Adrenal gland (tissue), 9 donors: ENCODE measurements at regions not wholly inside any gene's neighbourhood (a gene's known extent, or its start where the extent isn't known, plus 50 kb on each side); places are given as distances from the start of the nearest gene placed in this dataset.

Experiments used
- DNase-seq, 7 donors: peaks; one replicate each; pipeline ENCODE4 v3.0.0-alpha.2; 2019 to 2020
- H3K27ac ChIP-seq, 5 donors: fragments of 200-600 bp; sonication (generic) in 4 of 5; 1 replicate in 3 of 5; 2 replicates in 2 of 5; pipeline versions ENCODE4 v1.5.1 to v1.8.0; 2016 to 2020; ENCODE audit warnings: mild to moderate bottlenecking in 1 of 5
- H3K27me3 ChIP-seq: fragments of 200-600 bp; 2 replicates; pipeline ENCODE4 v1.8.0; 2021
- H3K36me3 ChIP-seq, 2 donors: fragments of 200-600 bp; replicated peaks in 1 of 2; 1 replicate in 1 of 2; 2 replicates in 1 of 2; pipeline versions ENCODE4 v1.5.1 to v1.8.0; 2018 to 2022
- H3K4me1 ChIP-seq, 2 donors: fragments of 200-600 bp; replicated peaks in 1 of 2; 1 replicate in 1 of 2; 2 replicates in 1 of 2; pipeline versions ENCODE4 v1.5.1 to v1.8.0; 2018 to 2021
- H3K4me3 ChIP-seq, 4 donors: fragments of 200-600 bp; sonication (generic) in 3 of 4; one replicate each; pipeline ENCODE4 v1.5.1; 2016 to 2018
- H3K9me3 ChIP-seq, 3 donors: fragments of 200-600 bp; sonication (generic) in 1 of 3; replicated peaks in 1 of 3; 1 replicate in 2 of 3; 2 replicates in 1 of 3; pipeline versions ENCODE4 v1.5.1 to v1.8.0; 2016 to 2021
- CTCF ChIP-seq, 6 experiments: fragments of 450-650 bp in 4 of 6; fragments of 200-600 bp in 2 of 6; sonication (generic) in 1 of 6; IDR thresholded peaks; 1 replicate in 5 of 6; 2 replicates in 1 of 6; pipeline versions ENCODE4 v1.5.1 to v1.8.0; 2016 to 2021; ENCODE audit warnings: antibody characterized with exemption in 6 of 6, mild to moderate bottlenecking in 2 of 6, moderate library complexity in 1 of 6
- POLR2A ChIP-seq, 2 donors: fragments of 450-650 bp; IDR thresholded peaks; one replicate each; pipeline ENCODE4 v1.6.1; 2017; ENCODE audit warnings: antibody characterized with exemption in 2 of 2, mild to moderate bottlenecking in 2 of 2, moderate library complexity in 1 of 2
- WGBS, 4 donors: extraction: QIAGEN DNeasy Blood & Tissue Kit in 2 of 4; methylation state at CpG; one replicate each; pipeline versions ENCODE4 v1.1.5 to v1.1.7; 2013 to 2017; 5-methylcytosine and 5-hydroxymethylcytosine counted together
- intact Hi-C, 2 donors: fragments of 100-400 bp; cut with DNase I; formaldehyde crosslinking; loops; one replicate each; pipeline versions ENCODE4 v1.14.1 to v1.15.0; 2022 to 2023
- donor health status: healthy with polysubstance abuse.
- donor health status: Bipolar disorder and iron deficiency.
- donor health status: DM: yes; HTN: yes; CAD: no.
- donor health status: DM: no; HTN: no; CAD: no.
- donor health status: DM: no; HTN: no; CAD: no.

GRCh38 chr4:120509222-120509621 is 413.3 kb downstream of the PRDM5 start:
- no peak overlapping the region for H3K27ac ChIP-seq
- no peaks in the 10 kb centered on the region for H3K36me3 ChIP-seq
- intact Hi-C loops, result no loop called here
- H3K4me1 ChIP-seq, result no peaks in the 10 kb centered on the region
- no peak for DNase-seq
- H3K9me3 ChIP-seq, result no peaks in the 10 kb centered on the region
- H3K27me3 ChIP-seq, result no peaks in the 10 kb centered on the region
- no peak overlapping the region for H3K4me3 ChIP-seq
- no peak for TF ChIP-seq POLR2A (IDR thresholded peaks at IDR 0.05)
- 37 to 50% (median 41%) methylated on average over 2 to 4 of the region's 4 CpGs for WGBS, 4 donors

GRCh38 chr4:120508036-120508435 is 414.5 kb downstream of the PRDM5 start:
- H3K9me3 ChIP-seq, result no peaks in the 10 kb centered on the region
- no peak overlapping the region for H3K27ac ChIP-seq
- TF ChIP-seq CTCF (IDR thresholded peaks at IDR 0.05) (no peak), POLR2A (IDR thresholded peaks at IDR 0.05) (no peak)
- intact Hi-C loops, result no loop called here
- no peaks in the 10 kb centered on the region for H3K4me1 ChIP-seq
- no peaks in the 10 kb centered on the region for H3K36me3 ChIP-seq
- no peak for DNase-seq
- 93 to 100% (median 97%) methylated on average over 1 of the region's 1 CpG for WGBS, 4 donors
- no peak overlapping the region for H3K4me3 ChIP-seq
- no peaks in the 10 kb centered on the region for H3K27me3 ChIP-seq

- no peaks in the 10 kb centered on the region for H3K27me3 ChIP-seq
- no peaks in the 10 kb centered on the region for H3K9me3 ChIP-seq
- H3K27ac ChIP-seq, result no peak overlapping the region
- no peak overlapping the region for H3K4me3 ChIP-seq
- WGBS, 4 donors, result 83 to 93% (median 86%) methylated on average over 1 of the region's 1 CpG
- TF ChIP-seq CTCF (IDR thresholded peaks at IDR 0.05) (no peak), POLR2A (IDR thresholded peaks at IDR 0.05) (no peak)
- no peaks in the 10 kb centered on the region for H3K4me1 ChIP-seq
- DNase-seq, result no peak
- no peaks in the 10 kb centered on the region for H3K36me3 ChIP-seq
- intact Hi-C loops, result no loop called here
These were observed 416.0 kb downstream of the PRDM5 start for GRCh38 chr4:120506536-120506935.

GRCh38 chr4:120498678-120499077 is 423.8 kb downstream of the PRDM5 start:
- TF ChIP-seq POLR2A (IDR thresholded peaks at IDR 0.05) (no peak), CTCF (IDR thresholded peaks at IDR 0.05) (no peak)
- Histone ChIP-seq H3K36me3 (no peaks in the 10 kb centered on the region), H3K27ac (no peak overlapping the region), H3K4me3 (no peak overlapping the region), H3K27me3 (no peaks in the 10 kb centered on the region), H3K4me1 (no peaks in the 10 kb centered on the region), H3K9me3 (peaks cover 0 to 4% (median 0%) of the 10 kb centered on the region in 3 donors)
- intact Hi-C loops, result no loop called here
- no peak for DNase-seq
- 58 to 83% (median 61%) methylated on average over 1 of the region's 1 CpG for WGBS, 4 donors

GRCh38 chr4:120491481-120491880 is 424.8 kb upstream of the MAD2L1 start:
- Histone ChIP-seq H3K4me3 (no peak overlapping the region), H3K4me1 (no peaks in the 10 kb centered on the region), H3K27me3 (no peaks in the 10 kb centered on the region), H3K9me3 (no peaks in the 10 kb centered on the region), H3K27ac (no peak overlapping the region), H3K36me3 (no peaks in the 10 kb centered on the region)
- TF ChIP-seq POLR2A (IDR thresholded peaks at IDR 0.05) (no peak), CTCF (IDR thresholded peaks at IDR 0.05) (no peak)
- no peak for DNase-seq
- intact Hi-C loops, result no loop called here
- 70 to 80% (median 79%) methylated on average over 3 of the region's 3 CpGs for WGBS, 4 donors
